IMR-90 (cell line): ENCODE measurements at regions not wholly inside any gene's neighbourhood (a gene's known extent, or its start where the extent isn't known, plus 50 kb on each side); places are given as distances from the start of the nearest gene placed in this dataset.

ENCODE experiments used
- ATAC-seq: fragments of 200-7000 bp; cut with Tn5 transposase; 2 replicates; pipeline ENCODE4 v1.9.1; 2020; ENCODE audit warnings: low read depth, mild to moderate bottlenecking, moderate library complexity
- BruUV-seq: library from RNA; stranded (reverse); fragments of 400-500 nt; replicated peaks from 2 replicates; lab custom pipeline; 2021; lab: Mats Ljungman, UMichigan
- CTCF ChIA-PET: fragments of 300-600 bp; formaldehyde crosslinking; extraction: SDS; loops from one replicate; lab custom pipeline; 2021; ENCODE audit warnings: antibody characterized with exemption; lab: Yijun Ruan, JAX
- POLR2A ChIA-PET: fragments of 300-600 bp; sonication (Branson Sonifier 250); formaldehyde crosslinking; loops from one replicate; lab custom pipeline; 2022; ENCODE audit warnings: antibody characterized with exemption; ENCODE audit not compliant: unreplicated experiment; lab: Charles Lee
- DNase-seq: peaks from one replicate; pipeline ENCODE4 v3.0.0; 2013
- H2AFZ ChIP-seq: replicated peaks from 2 replicates; pipeline ENCODE3; 2013; ENCODE audit warnings: low read length, mild to moderate bottlenecking; ENCODE audit not compliant: poor library complexity
- H2AK5ac ChIP-seq: 2 replicates; pipeline ENCODE4 v1.6.1; 2013; ENCODE audit warnings: low read depth, low read length, inconsistent platforms
- H2AK9ac ChIP-seq: replicated peaks from 2 replicates; pipeline ENCODE3; 2013; ENCODE audit warnings: mild to moderate bottlenecking, low read depth, low read length, moderate library complexity; ENCODE audit not compliant: poor library complexity
- H2BK120ac ChIP-seq: 2 replicates; pipeline ENCODE4 v1.6.1; 2013; ENCODE audit warnings: low read depth, low read length, inconsistent platforms
- H2BK15ac ChIP-seq: 3 replicates; pipeline ENCODE4 v1.6.1; 2013; ENCODE audit warnings: low read depth, low read length, inconsistent platforms
- H2BK20ac ChIP-seq: 2 replicates; pipeline ENCODE4 v1.6.1; 2013; ENCODE audit warnings: low read depth, mild to moderate bottlenecking, inconsistent platforms, low read length, moderate library complexity
- H2BK5ac ChIP-seq: 2 replicates; pipeline ENCODE4 v1.6.1; 2013; ENCODE audit warnings: mild to moderate bottlenecking, low read depth, low read length, inconsistent platforms; ENCODE audit not compliant: poor library complexity, severe bottlenecking
- H3K14ac ChIP-seq: replicated peaks from 2 replicates; pipeline ENCODE4 v1.6.1; 2013; ENCODE audit warnings: low read depth, low read length, inconsistent platforms
- H3K18ac ChIP-seq: 2 replicates; pipeline ENCODE4 v1.6.1; 2013; ENCODE audit warnings: low read depth, low read length, control low read depth
- H3K23ac ChIP-seq: 2 replicates; pipeline ENCODE4 v1.6.1; 2013; ENCODE audit warnings: low read depth, low read length, inconsistent platforms
- H3K27ac ChIP-seq: 2 replicates; pipeline ENCODE4 v1.5.1; 2013; ENCODE audit warnings: mild to moderate bottlenecking, control low read depth, low read length; ENCODE audit not compliant: insufficient read depth
- H3K27me3 ChIP-seq: 2 replicates; pipeline ENCODE4 v1.6.1; 2013; ENCODE audit warnings: low read length; ENCODE audit not compliant: control insufficient read depth, insufficient read depth
- H3K36me3 ChIP-seq: 2 replicates; pipeline ENCODE4 v1.6.1; 2013; ENCODE audit warnings: low read length, mixed read lengths; ENCODE audit not compliant: control insufficient read depth, insufficient read depth
- H3K4ac ChIP-seq: 2 replicates; pipeline ENCODE4 v1.6.1; 2013; ENCODE audit warnings: low read depth, low read length, inconsistent platforms
- H3K4me1 ChIP-seq: 2 replicates; pipeline ENCODE4 v1.6.1; 2013; ENCODE audit warnings: low read length, mixed read lengths; ENCODE audit not compliant: control insufficient read depth, insufficient read depth
- H3K4me2 ChIP-seq: 2 replicates; pipeline ENCODE4 v1.6.1; 2013; ENCODE audit warnings: low read depth, mild to moderate bottlenecking, control low read depth, low read length, moderate library complexity
- H3K4me3 ChIP-seq: 2 replicates; pipeline ENCODE4 v1.5.1; 2013; ENCODE audit warnings: low read depth, mild to moderate bottlenecking, control low read depth, low read length, moderate library complexity; ENCODE audit not compliant: insufficient read depth
- H3K56ac ChIP-seq: 2 replicates; pipeline ENCODE4 v1.6.1; 2013; ENCODE audit warnings: low read length, inconsistent platforms; ENCODE audit not compliant: insufficient read depth; ENCODE audit errors: extremely low read depth
- H3K79me1 ChIP-seq, 2 experiments: 2 replicates each; pipeline ENCODE4 v1.6.1; 2013; ENCODE audit warnings: low read length in 2 of 2, inconsistent platforms in 1 of 2, low read depth in 1 of 2
- H3K9ac ChIP-seq: 2 replicates; pipeline ENCODE4 v1.6.1; 2013; ENCODE audit warnings: low read depth, low read length, control low read depth
- H3K9me1 ChIP-seq: 2 replicates; pipeline ENCODE4 v1.6.1; 2013; ENCODE audit warnings: low read length, inconsistent platforms; ENCODE audit not compliant: insufficient read depth
- H3K9me3 ChIP-seq: 2 replicates; pipeline ENCODE4 v1.6.1; 2013; ENCODE audit warnings: low read length; ENCODE audit not compliant: control insufficient read depth, insufficient read depth
- H4K20me1 ChIP-seq: 2 replicates; pipeline ENCODE4 v1.6.1; 2013; ENCODE audit warnings: low read length, inconsistent platforms; ENCODE audit not compliant: insufficient read depth
- H4K5ac ChIP-seq: 2 replicates; pipeline ENCODE4 v1.6.1; 2013; ENCODE audit warnings: mild to moderate bottlenecking, low read depth, low read length, control low read depth
- H4K8ac ChIP-seq, 2 experiments: 2 replicates each; pipeline ENCODE4 v1.6.1; 2013; ENCODE audit warnings: low read depth in 2 of 2, low read length in 2 of 2, control low read depth in 1 of 2, inconsistent platforms in 1 of 2
- H4K91ac ChIP-seq: 2 replicates; pipeline ENCODE4 v1.6.1; 2013; ENCODE audit warnings: low read depth, low read length, inconsistent platforms; ENCODE audit not compliant: insufficient read depth
- RCOR1 ChIP-seq: IDR thresholded peaks from 2 replicates; pipeline ENCODE4 v1.6.1; 2012; ENCODE audit warnings: mild to moderate bottlenecking, low read length, improper control_type of control experiment; ENCODE audit not compliant: insufficient replicate concordance
- RFX5 ChIP-seq: IDR thresholded peaks from 2 replicates; pipeline ENCODE4 v1.8.0; 2012; ENCODE audit warnings: low read depth, mild to moderate bottlenecking, low read length, moderate library complexity
- SMC3 ChIP-seq: fragments of 150-350 bp; IDR thresholded peaks from 2 replicates; pipeline ENCODE4 v1.6.1; 2016; ENCODE audit warnings: low read depth, mild to moderate bottlenecking, antibody characterized with exemption, low read length, moderate library complexity
- WGBS, 2 experiments: methylation state at CpG; one replicate each; pipeline versions ENCODE4 v1.1.5 to v1.1.7; 2013; ENCODE audit warnings: missing lambda C conversion rate in 2 of 2; ENCODE audit not compliant: insufficient read length in 1 of 2; ENCODE audit errors: extremely low coverage in 2 of 2; 5-methylcytosine and 5-hydroxymethylcytosine counted together
- dilution Hi-C: fragments of 300-500 bp; cut with HindIII; formaldehyde crosslinking; loops from one replicate; pipeline ENCODE4 v1.14.3; 2018; ENCODE audit warnings: low sequenced_read_pairs; ENCODE audit not compliant: unreplicated experiment
- in situ Hi-C: fragments of 300-500 bp; cut with MboI; formaldehyde crosslinking; loops from 3 replicates; pipeline ENCODE4 v1.14.3; 2019; ENCODE audit warnings: low sequenced_read_pairs, inconsistent platforms, mixed read lengths
- intact Hi-C: fragments of 100-400 bp; cut with micrococcal nuclease; formaldehyde crosslinking; loops from 2 replicates; pipeline ENCODE4 v1.10.0; 2022

DNA sequence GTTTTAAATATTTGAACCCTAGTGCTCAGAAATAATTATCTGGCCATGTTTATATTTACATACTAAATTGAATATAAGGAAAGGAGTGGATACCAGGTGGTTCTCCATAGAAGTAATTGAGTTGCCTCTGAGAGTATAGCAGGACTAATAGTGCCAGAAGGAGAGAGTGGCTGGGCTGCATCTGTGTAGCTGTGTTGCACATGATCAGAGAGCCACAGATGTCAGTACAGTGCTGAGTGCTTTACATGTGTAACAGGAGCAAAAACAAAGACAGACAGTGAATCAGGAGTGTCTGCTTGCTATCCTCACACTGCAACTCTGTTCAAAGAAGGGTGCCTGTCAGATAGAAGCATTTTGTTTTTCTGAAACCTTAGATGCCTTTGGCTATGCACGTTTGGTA lies 353.9 kb upstream of the PAPPA start:
- no peak overlapping the region for H3K4me3 ChIP-seq
- H2AK5ac ChIP-seq: no peak overlapping the region
- no peak overlapping the region for H2AFZ ChIP-seq
- no peaks in the 10 kb centered on the region; the same call in 1 of the 2 replicates for H3K27me3 ChIP-seq
- H3K9me3 ChIP-seq: no peaks in the 10 kb centered on the region
- DNase-seq (no peak), ATAC-seq (no peak)
- ChIA-PET POLR2A (no interaction called here), CTCF (no interaction called here)
- H3K27ac ChIP-seq: no peak overlapping the region
- dilution Hi-C loops (no loop called here), intact Hi-C loops (no loop called here), in situ Hi-C loops (no loop called here)
- no peak overlapping the region for H3K4me2 ChIP-seq
- H3K4me1 ChIP-seq: no peaks in the 10 kb centered on the region
- H3K23ac ChIP-seq: no peak overlapping the region
- no peaks in the 10 kb centered on the region for H3K79me1 ChIP-seq
- H2BK15ac ChIP-seq: no peak overlapping the region
- no peak overlapping the region for H3K9ac ChIP-seq
- H4K8ac ChIP-seq: no peak overlapping the region
- H4K20me1 ChIP-seq: no peaks in the 10 kb centered on the region
- no peak overlapping the region for H3K14ac ChIP-seq
- WGBS, 2 experiments: 33% methylated on average over 1 of the region's 1 CpG; no CpG with 5 or more reads in 1 of the 2 experiments
- no peak overlapping the region for H3K4ac ChIP-seq
- no peak overlapping the region for H2BK120ac ChIP-seq
- no peak overlapping the region for H2BK20ac ChIP-seq
- no peak overlapping the region for H2BK5ac ChIP-seq
- H3K18ac ChIP-seq: no peak overlapping the region
- H2AK9ac ChIP-seq: no peak overlapping the region
- no peak overlapping the region for H3K56ac ChIP-seq
- no TSS peak for BruUV-seq
- H4K91ac ChIP-seq: no peak overlapping the region
- H3K36me3 ChIP-seq: no peaks in the 10 kb centered on the region
- no peak overlapping the region for H4K5ac ChIP-seq
- H3K9me1 ChIP-seq: no peaks in the 10 kb centered on the region
- TF ChIP-seq RFX5 (no peak), RCOR1 (no peak), SMC3 (no peak)
